ENCODE measurements at regions not wholly inside any gene's neighbourhood (a gene's known extent, or its start where the extent isn't known, plus 50 kb on each side); places are given as distances from the start of the nearest gene placed in this dataset.

- TF ChIP-seq CTCF (IDR thresholded peaks at IDR 0.05), result no peak
- TF ChIP-seq POLR2A (IDR thresholded peaks at IDR 0.05; ENCODE audit: low read depth), result no peak
- no peak for TF ChIP-seq EP300 (IDR thresholded peaks at IDR 0.05)
Measured at GRCh38 chr7:115127399-115128021, 205.6 kb downstream of the MDFIC start.
